ENCODE measurements at regions not wholly inside any gene's neighbourhood (a gene's known extent, or its start where the extent isn't known, plus 50 kb on each side); places are given as distances from the start of the nearest gene placed in this dataset.

- TF ChIP-seq CTCF (optimal IDR thresholded peaks at IDR 0.05 in 1 of 3, IDR thresholded peaks at IDR 0.05 in 1 of 3, conservative IDR thresholded peaks at IDR 0.05 in 1 of 3; ENCODE audit: extremely low read depth in 1 of 3, insufficient read depth in 2 of 3, low read length in 3 of 3) (no peak), EZH2 (IDR thresholded peaks at IDR 0.05; ENCODE audit: low read length) (no peak)
These were observed 444.1 kb upstream of the PSMD7 start for GRCh38 chr16:73852561-73852960.

Data from keratinocyte (primary cell).